ENCODE measurements at regions not wholly inside any gene's neighbourhood (a gene's known extent, or its start where the extent isn't known, plus 50 kb on each side); places are given as distances from the start of the nearest gene placed in this dataset.
"Not testable (repeated sequence)": the region's sequence is repeated elsewhere in the genome, so short reads cannot be mapped to it uniquely, and the experiment has no call there.

DNA sequence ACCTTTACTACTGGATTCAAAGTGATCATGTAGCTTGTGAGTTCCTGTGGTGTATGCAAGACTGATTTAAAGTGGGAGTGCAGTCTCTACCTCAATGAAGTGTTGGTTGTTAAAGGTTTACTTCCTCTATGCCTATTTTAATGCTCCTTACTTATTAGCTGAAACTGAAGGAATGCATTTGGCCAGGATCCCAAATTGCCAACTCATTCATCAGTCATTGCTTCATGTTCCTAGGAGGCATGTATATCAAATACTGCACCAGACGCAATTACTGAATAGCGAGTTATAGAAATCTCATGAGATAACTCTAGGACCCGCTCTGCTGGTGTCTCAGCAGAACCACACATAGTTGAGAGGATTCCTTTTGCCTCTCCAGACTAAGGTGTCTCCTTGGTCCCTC, 143.0 kb upstream of the RPS23 start (continued):
- TF ChIP-seq MXD4 (CRISPR knock-in tag; IDR thresholded peaks at IDR 0.05; ENCODE audit: borderline replicate concordance): no peak
- no peak for TF ChIP-seq EMX1 (CRISPR knock-in tag; IDR thresholded peaks at IDR 0.05)
- TF ChIP-seq, protein P1, sequence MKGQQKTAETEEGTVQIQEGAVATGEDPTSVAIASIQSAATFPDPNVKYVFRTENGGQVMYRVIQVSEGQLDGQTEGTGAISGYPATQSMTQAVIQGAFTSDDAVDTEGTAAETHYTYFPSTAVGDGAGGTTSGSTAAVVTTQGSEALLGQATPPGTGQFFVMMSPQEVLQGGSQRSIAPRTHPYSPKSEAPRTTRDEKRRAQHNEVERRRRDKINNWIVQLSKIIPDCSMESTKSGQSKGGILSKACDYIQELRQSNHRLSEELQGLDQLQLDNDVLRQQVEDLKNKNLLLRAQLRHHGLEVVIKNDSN (CRISPR knock-in tag; IDR thresholded peaks at IDR 0.05): no peak
- TF ChIP-seq GTF2I (CRISPR knock-in tag; conservative IDR thresholded peaks at IDR 0.05): no peak
- TF ChIP-seq, protein P2, sequence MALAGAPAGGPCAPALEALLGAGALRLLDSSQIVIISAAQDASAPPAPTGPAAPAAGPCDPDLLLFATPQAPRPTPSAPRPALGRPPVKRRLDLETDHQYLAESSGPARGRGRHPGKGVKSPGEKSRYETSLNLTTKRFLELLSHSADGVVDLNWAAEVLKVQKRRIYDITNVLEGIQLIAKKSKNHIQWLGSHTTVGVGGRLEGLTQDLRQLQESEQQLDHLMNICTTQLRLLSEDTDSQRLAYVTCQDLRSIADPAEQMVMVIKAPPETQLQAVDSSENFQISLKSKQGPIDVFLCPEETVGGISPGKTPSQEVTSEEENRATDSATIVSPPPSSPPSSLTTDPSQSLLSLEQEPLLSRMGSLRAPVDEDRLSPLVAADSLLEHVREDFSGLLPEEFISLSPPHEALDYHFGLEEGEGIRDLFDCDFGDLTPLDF (CRISPR knock-in tag; IDR thresholded peaks at IDR 0.05): no peak
- TF ChIP-seq NFATC4 (CRISPR knock-in tag; IDR thresholded peaks at IDR 0.05): no peak
- no peak for TF ChIP-seq ZBTB21 (CRISPR knock-in tag; IDR thresholded peaks at IDR 0.05; ENCODE audit: borderline replicate concordance)
- TF ChIP-seq JAZF1 (CRISPR knock-in tag; IDR thresholded peaks at IDR 0.05): no peak
- no peak for TF ChIP-seq ZNF138 (CRISPR knock-in tag; conservative IDR thresholded peaks at IDR 0.05)
- TF ChIP-seq, protein P3, sequence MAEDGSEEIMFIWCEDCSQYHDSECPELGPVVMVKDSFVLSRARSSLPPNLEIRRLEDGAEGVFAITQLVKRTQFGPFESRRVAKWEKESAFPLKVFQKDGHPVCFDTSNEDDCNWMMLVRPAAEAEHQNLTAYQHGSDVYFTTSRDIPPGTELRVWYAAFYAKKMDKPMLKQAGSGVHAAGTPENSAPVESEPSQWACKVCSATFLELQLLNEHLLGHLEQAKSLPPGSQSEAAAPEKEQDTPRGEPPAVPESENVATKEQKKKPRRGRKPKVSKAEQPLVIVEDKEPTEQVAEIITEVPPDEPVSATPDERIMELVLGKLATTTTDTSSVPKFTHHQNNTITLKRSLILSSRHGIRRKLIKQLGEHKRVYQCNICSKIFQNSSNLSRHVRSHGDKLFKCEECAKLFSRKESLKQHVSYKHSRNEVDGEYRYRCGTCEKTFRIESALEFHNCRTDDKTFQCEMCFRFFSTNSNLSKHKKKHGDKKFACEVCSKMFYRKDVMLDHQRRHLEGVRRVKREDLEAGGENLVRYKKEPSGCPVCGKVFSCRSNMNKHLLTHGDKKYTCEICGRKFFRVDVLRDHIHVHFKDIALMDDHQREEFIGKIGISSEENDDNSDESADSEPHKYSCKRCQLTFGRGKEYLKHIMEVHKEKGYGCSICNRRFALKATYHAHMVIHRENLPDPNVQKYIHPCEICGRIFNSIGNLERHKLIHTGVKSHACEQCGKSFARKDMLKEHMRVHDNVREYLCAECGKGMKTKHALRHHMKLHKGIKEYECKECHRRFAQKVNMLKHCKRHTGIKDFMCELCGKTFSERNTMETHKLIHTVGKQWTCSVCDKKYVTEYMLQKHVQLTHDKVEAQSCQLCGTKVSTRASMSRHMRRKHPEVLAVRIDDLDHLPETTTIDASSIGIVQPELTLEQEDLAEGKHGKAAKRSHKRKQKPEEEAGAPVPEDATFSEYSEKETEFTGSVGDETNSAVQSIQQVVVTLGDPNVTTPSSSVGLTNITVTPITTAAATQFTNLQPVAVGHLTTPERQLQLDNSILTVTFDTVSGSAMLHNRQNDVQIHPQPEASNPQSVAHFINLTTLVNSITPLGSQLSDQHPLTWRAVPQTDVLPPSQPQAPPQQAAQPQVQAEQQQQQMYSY (CRISPR knock-in tag; IDR thresholded peaks at IDR 0.05): no peak
- TF ChIP-seq KAT7 (CRISPR knock-in tag; IDR thresholded peaks at IDR 0.05; ENCODE audit: borderline replicate concordance): no peak
- no peak for TF ChIP-seq ZNF416 (CRISPR knock-in tag; IDR thresholded peaks at IDR 0.05)

DNA sequence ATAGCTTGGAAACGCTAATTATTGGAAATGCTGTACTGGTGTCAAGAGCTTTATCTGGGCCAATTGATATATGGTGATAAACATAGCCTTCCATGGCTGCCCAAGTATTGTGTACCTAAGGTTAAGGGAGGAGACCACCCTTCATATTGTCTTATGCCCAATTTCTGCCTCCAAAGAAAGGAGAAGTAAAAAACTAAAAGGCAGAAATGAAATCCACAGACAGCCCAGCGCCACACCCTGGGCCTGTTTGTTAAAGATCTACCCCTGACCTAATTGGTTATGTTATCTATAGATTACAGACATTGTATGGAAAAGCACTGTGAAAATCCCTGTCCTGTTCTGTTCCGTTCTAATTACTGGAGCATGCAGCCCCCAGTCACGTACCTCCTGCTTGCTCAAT, 142.4 kb upstream of the RPS23 start:
- DNase-seq (ENCODE audit: low spot score); H3K27ac Mint-ChIP-seq; H3K4me3 Mint-ChIP-seq; POLR2A ChIA-PET; H3K36me3 Mint-ChIP-seq; ATAC-seq; H3K9me3 Mint-ChIP-seq; CTCF ChIA-PET; H3K27me3 Mint-ChIP-seq (ENCODE audit: low read depth): not testable (repeated sequence)
- peaks cover 24% of the 10 kb centered on the region for H3K4me1 Mint-ChIP-seq

DNA sequence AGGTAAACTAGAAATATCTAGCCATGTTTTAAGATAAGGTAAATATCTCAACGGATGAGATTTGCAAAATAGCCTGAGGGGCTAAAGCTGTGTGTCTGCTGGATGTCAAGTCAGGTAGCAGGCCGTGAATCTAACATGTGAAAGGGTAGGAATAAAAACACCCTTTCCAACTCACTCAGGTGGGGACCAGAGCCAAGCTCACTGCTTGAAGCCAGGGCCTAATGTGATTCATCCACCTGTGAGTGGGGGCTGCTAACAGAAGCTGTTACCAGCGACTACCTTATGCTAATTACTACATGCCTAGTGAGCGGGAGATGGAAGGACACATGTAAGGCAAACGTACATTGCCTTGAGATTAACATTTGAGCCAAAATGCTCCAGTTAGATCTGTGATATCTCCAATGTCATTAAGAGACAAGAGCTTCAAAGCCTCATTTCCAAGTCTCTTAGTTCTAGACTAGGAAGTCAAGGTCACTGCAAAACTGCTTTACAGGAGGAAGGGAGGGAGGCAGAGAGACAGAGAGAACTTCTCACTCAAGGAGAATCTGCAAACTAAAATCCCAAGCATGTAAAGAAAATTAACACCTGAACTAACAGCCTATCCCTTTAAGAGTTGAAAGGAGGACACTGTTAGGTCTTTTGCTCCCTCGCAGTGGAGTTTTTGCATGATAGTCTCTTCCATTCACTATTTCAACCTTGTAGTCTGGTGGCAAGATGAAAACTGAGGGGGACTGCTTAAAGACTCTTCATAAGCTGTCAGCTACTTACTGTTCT, 141.6 kb upstream of the RPS23 start:
- H3K36me3 Mint-ChIP-seq: no peaks in the 10 kb centered on the region
- POLR2A ChIA-PET: no interaction called here

More for the DNA sequence above, 141.6 kb upstream of the RPS23 start:
- H3K9me3 Mint-ChIP-seq: peaks cover 5% of the 10 kb centered on the region; the same call in 1 of the 2 replicates
- DNase-seq (ENCODE audit: low spot score) (no peak), ATAC-seq (peak; percentile 56)
- peak overlapping the region; percentile 55; the same call in 1 of the 2 replicates for H3K27ac Mint-ChIP-seq
- no peaks in the 10 kb centered on the region for H3K27me3 Mint-ChIP-seq (ENCODE audit: low read depth)
- CTCF ChIA-PET: no interaction called here
- no peak overlapping the region for H3K4me3 Mint-ChIP-seq
- TF ChIP-seq, protein P4, sequence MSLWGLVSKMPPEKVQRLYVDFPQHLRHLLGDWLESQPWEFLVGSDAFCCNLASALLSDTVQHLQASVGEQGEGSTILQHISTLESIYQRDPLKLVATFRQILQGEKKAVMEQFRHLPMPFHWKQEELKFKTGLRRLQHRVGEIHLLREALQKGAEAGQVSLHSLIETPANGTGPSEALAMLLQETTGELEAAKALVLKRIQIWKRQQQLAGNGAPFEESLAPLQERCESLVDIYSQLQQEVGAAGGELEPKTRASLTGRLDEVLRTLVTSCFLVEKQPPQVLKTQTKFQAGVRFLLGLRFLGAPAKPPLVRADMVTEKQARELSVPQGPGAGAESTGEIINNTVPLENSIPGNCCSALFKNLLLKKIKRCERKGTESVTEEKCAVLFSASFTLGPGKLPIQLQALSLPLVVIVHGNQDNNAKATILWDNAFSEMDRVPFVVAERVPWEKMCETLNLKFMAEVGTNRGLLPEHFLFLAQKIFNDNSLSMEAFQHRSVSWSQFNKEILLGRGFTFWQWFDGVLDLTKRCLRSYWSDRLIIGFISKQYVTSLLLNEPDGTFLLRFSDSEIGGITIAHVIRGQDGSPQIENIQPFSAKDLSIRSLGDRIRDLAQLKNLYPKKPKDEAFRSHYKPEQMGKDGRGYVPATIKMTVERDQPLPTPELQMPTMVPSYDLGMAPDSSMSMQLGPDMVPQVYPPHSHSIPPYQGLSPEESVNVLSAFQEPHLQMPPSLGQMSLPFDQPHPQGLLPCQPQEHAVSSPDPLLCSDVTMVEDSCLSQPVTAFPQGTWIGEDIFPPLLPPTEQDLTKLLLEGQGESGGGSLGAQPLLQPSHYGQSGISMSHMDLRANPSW (CRISPR knock-in tag; conservative IDR thresholded peaks at IDR 0.05; ENCODE audit: low read depth): no peak
- H3K4me1 Mint-ChIP-seq: peaks cover 24% of the 10 kb centered on the region
